HG03558 (cell line): ENCODE measurements at regions not wholly inside any gene's neighbourhood (a gene's known extent, or its start where the extent isn't known, plus 50 kb on each side); places are given as distances from the start of the nearest gene placed in this dataset.
"Not testable (repeated sequence)": the region's sequence is repeated elsewhere in the genome, so short reads cannot be mapped to it uniquely, and the experiment has no call there.

Experiments
- ATAC-seq: cut with Tn5 transposase; IDR thresholded peaks from one replicate; pipeline ENCODE4 v1.9.1; 2021; ENCODE audit warnings: moderate number of reproducible peaks; ENCODE audit not compliant: unreplicated experiment; ENCODE audit errors: extremely low read depth

- no peak for ATAC-seq
Observed at GRCh38 chr3:84637272-84637671, 321.5 kb upstream of the CADM2 start.

DNA sequence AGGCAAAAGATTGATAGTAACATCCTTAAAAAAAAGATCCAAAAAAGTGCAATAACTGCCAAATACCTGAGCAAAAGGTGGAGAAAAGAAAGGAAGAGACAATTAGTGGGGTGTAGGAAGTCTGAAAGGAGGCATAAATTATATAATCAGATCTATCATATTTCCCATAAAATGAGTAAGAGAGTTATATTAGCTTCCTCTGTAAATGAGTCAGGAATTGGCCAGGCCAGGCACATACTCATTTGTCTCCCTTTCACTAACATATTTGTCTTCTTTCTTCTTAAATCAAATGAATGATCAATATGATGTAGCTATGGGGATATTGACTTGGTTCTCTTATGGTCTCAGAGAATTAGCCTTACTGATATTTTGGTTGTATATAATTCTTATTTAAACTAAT, 292.3 kb upstream of the CADM2 start:
- no peak for ATAC-seq

DNA sequence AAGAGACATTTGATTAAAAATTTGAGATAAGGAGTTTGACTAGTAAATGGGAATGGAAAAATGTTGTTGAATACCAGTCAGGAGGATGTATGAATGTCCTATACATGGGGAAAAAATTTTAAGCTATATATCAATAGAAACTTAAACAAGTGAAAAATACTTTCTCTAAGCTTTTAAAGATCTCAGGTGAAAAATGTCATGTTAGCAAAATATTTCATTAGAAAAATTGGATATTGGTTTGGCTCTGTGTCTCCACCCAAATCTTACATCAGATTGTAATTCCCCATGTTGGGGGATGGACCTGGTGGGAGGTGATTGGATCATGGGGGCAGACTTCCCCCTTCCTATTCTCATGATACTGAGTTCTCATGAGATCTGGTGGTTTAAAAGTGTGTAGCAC, 279.6 kb upstream of the CADM2 start:
- ATAC-seq, result no peak

DNA sequence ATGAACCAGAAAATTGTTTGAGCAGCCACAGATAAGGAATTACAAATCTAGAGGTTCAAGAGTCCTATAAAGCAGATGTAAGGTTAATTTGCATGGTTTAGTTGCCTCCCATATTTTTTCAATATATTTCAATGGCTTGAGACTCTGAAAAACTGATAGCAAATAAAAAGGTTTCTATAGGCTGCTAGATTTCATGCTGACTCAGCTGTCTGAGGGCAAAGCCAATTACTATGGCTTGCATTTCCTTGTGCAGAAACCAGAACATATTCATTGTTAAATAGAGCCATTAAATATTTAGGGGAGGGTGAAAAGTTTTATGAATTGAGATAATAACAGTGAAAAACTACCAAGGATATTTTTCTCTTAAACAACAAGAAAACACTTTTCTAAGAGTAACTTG, 278.1 kb upstream of the CADM2 start:
- no peak for ATAC-seq

DNA sequence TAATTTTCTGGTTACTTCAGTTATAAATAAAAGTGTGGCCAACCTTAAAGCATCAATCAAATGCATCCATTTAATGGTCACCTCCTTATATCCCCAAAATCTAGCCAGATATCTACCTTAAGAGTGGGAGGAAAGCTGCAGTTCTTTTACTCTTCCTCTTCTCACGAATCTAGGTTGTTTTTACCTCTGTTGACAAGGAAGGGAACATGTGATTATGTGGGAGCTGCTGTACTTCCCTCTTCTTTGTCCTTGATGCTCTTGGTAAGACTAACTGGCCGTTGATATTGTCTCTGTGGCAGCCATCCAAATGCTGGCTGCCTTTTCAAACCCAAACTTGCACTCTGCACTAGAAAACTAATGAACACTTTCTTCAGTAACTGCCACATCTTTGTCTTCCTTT, 275.3 kb upstream of the CADM2 start:
- ATAC-seq, result no peak

- no peak for ATAC-seq
Observed at GRCh38 chr3:84685467-84685866, 273.3 kb upstream of the CADM2 start.

- no peak for ATAC-seq
Observed at GRCh38 chr3:84692261-84692660, 266.5 kb upstream of the CADM2 start.

GRCh38 chr3:84710288-84710687, 248.5 kb upstream of the CADM2 start:
- ATAC-seq, result not testable (repeated sequence)

DNA sequence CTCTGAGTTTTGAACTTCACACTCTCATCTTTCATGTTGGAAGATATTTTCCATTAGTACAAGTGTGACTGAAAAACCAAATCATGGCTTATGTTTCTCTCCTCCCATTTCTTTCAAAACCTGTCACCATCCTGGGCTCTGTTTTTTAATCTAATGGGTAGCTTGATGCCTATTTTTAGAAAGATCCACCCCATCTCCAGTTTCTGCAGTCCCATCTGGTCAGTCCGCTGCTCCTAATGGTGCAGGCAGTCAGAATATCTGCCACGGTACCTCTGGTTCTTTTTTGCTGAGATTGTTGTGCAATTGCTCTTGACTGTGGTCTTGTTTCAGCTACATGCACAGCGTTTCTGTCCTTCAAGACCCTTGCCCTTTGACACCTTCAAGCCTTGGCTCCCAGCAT, 240.9 kb upstream of the CADM2 start:
- ATAC-seq, result no peak

- no peak for ATAC-seq
Observed at GRCh38 chr3:84724877-84725276, 233.9 kb upstream of the CADM2 start.

DNA sequence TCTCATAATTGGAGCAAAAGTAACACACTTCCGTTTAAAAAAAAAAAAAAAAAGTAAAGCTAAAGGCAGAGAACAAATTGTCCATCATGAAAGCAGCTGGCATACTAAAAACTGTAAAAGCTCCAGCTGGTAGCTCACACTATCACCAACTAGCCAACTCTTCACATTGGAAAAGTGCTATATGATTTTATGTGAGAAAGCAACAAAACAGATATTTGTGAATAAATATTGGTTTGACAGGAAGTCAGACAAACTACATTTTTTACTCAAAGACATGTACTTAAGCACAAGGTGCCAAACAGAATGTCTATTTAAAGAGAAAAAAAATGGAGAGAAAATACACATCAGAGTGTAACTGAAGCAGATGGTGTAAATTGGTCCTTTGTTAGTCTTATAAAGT, 231.2 kb upstream of the CADM2 start:
- ATAC-seq, result no peak

DNA sequence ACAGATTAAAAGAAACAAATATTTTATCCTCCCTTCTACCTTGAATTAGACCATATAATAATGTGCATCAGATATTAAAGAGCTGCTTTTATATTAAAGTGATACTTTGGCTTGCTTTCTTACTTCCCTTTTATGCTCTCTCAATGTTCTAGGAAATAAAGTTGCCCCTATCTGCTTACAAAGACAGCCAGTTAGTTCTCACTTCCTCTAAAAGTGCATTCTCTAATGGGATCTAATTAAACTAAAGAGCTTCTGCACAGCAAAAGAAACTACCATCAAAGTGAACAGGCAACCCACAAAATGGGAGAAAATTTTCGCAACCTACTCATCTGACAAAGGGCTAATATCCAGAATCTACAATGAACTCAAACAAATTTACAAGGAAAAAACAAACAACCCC, 224.1 kb upstream of the CADM2 start:
- not testable (repeated sequence) for ATAC-seq

GRCh38 chr3:84738086-84738485, 220.7 kb upstream of the CADM2 start:
- ATAC-seq, result no peak

DNA sequence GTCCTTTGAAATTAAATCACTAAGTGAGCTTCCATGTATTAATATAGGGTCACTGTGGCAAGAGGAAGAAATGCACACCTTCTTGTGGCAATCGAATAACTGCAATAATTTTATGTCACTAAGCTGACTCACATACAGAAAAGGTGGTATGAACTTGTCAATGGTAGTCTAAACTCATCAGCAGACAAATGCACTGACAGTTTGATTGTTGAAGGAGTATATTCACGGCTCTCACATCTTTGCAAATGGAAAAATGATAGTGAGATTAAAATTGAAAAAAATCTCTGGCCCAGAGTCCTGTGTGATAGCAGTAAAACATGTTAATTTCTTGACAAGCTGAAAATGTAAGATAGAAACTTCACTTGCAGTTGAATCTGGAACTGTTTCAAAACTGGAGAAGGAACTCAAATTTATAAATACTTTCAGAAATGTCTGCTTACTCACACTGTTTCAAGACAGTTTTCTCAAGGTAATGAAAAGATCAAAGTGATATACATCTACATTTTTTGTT, 215.8 kb upstream of the CADM2 start:
- no peak for ATAC-seq

GRCh38 chr3:84744130-84744529, 214.7 kb upstream of the CADM2 start:
- ATAC-seq, result no peak

GRCh38 chr3:84755860-84756259, 202.9 kb upstream of the CADM2 start:
- ATAC-seq, result no peak

DNA sequence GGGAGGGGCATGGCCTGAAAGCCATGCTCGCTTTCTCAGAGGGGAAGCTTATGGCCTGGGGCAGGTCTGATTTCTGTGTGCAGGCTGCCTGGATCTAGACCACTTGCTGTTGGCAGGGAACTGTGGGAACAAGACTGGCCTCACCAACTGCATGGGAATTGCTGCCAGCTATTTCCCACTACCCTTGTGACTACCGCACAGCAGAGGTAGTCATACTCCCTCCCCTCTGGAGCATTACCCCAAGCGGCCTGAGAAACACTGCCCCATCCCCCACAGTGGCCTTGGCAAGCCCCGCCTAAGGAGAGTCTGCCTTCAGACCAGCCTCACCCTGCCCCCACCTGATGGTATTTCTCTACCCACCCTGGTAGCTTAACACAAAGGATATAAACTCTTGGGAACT, 199.4 kb upstream of the CADM2 start:
- no peak for ATAC-seq

DNA sequence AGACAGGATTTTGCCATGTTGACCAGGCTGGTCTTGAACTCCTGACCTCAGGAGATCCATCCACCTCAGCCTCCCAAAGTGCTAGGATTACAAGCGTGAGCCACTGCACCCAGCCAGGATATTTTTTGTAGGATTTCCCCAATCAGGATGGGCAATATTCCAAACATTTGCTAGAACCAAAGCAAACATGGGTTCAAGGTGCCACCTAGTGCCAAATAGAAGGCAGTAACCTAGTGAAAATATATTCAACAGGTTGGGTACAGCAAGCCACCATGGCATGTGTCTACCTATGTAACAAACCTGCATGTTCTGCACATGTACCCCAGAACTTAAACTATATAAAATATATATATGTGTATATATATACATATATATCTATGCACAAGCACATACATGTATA, 185.9 kb upstream of the CADM2 start:
- ATAC-seq, result no peak

DNA sequence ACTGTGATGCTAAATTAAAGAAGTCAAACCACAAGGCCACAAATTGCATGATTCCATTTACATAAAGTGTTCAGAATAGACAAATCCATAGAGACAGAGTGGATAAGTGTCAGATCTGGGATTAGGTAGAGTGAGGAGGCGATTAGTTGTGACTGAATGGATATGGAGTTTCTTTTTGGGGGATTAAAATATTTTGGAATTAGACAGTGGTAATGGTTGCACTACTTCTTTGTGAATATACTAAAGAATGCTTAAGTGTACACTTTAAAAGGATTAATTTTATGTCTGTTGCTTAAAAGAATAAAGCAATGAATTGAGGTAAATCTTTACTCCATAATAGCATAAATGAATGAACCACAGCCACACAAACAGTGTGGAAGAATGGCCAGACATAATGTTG, 175.5 kb upstream of the CADM2 start:
- no peak for ATAC-seq

DNA sequence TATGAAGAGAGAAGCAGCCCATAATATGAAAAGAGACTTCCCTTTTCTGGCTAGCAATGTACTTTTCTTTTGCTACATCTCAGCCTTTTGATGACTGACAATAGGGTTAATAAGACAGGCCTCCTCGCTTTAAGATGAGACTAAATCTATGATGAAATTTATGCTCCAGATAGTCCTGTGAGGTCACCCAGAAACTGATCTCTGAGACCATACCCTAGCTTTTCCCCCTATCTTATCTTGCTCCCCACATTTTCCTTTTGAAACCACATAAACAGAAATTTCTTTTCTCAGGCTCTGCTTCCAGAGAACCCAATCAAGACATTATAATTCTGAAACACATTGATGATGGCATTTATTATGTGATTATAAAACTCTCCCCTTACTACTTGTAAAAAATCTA, 168.8 kb upstream of the CADM2 start:
- ATAC-seq, result no peak

GRCh38 chr3:84806958-84807357, 151.8 kb upstream of the CADM2 start:
- no peak for ATAC-seq

DNA sequence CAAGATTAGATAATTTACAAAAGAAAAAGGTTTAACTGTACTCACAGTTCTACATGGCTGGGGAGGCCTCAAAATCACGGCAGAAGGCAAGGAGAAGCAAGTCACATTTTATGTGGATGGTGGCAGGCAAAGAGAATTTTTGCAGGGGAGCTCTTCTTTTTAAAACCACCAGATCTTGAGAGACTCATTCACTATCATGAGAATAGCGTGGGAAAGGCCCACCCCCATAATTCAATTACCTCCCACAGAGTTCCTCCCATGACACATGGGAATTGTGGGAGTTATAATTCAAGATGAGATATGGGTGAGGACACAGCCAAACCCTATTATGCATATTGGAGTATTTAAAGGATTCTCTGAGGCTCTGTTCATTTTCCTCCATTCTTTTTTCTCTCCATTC, 138.7 kb upstream of the CADM2 start:
- ATAC-seq, result no peak

GRCh38 chr3:84820906-84821305, 137.9 kb upstream of the CADM2 start:
- ATAC-seq, result no peak
